Peyer's patch (tissue), 4 donors: ENCODE measurements at regions not wholly inside any gene's neighbourhood (a gene's known extent, or its start where the extent isn't known, plus 50 kb on each side); places are given as distances from the start of the nearest gene placed in this dataset.

Experiments
- CTCF ChIP-seq, 6 experiments: fragments of 450-650 bp in 4 of 6; fragments of 200-600 bp in 2 of 6; sonication (generic) in 1 of 6; IDR thresholded peaks; one replicate each; pipeline ENCODE4 v1.5.1; 2017 to 2019; ENCODE audit warnings: antibody characterized with exemption in 6 of 6, mild to moderate bottlenecking in 3 of 6, moderate library complexity in 1 of 6
- POLR2A ChIP-seq, 2 donors: fragments of 450-650 bp; IDR thresholded peaks; one replicate each; pipeline ENCODE4 v1.5.1; 2017; ENCODE audit warnings: antibody characterized with exemption in 2 of 2, mild to moderate bottlenecking in 2 of 2, moderate library complexity in 2 of 2

GRCh38 chr4:179441596-179441995 is 1999.4 kb upstream of the AGA start:
- TF ChIP-seq POLR2A (IDR thresholded peaks at IDR 0.05), result no peak
- TF ChIP-seq CTCF (IDR thresholded peaks at IDR 0.05), result no peak
